IMR-90 (cell line): ENCODE measurements at regions not wholly inside any gene's neighbourhood (a gene's known extent, or its start where the extent isn't known, plus 50 kb on each side); places are given as distances from the start of the nearest gene placed in this dataset.

ENCODE experiments used
- ATAC-seq: fragments of 200-7000 bp; cut with Tn5 transposase; 2 replicates; pipeline ENCODE4 v1.9.1; 2020; ENCODE audit warnings: low read depth, mild to moderate bottlenecking, moderate library complexity
- BruUV-seq: library from RNA; stranded (reverse); fragments of 400-500 nt; replicated peaks from 2 replicates; lab custom pipeline; 2021; lab: Mats Ljungman, UMichigan
- CTCF ChIA-PET: fragments of 300-600 bp; formaldehyde crosslinking; extraction: SDS; loops from one replicate; lab custom pipeline; 2021; ENCODE audit warnings: antibody characterized with exemption; lab: Yijun Ruan, JAX
- POLR2A ChIA-PET: fragments of 300-600 bp; sonication (Branson Sonifier 250); formaldehyde crosslinking; loops from one replicate; lab custom pipeline; 2022; ENCODE audit warnings: antibody characterized with exemption; ENCODE audit not compliant: unreplicated experiment; lab: Charles Lee
- DNase-seq: peaks from one replicate; pipeline ENCODE4 v3.0.0; 2013
- H2AFZ ChIP-seq: replicated peaks from 2 replicates; pipeline ENCODE3; 2013; ENCODE audit warnings: low read length, mild to moderate bottlenecking; ENCODE audit not compliant: poor library complexity
- H2AK5ac ChIP-seq: 2 replicates; pipeline ENCODE4 v1.6.1; 2013; ENCODE audit warnings: low read depth, low read length, inconsistent platforms
- H2AK9ac ChIP-seq: replicated peaks from 2 replicates; pipeline ENCODE3; 2013; ENCODE audit warnings: mild to moderate bottlenecking, low read depth, low read length, moderate library complexity; ENCODE audit not compliant: poor library complexity
- H2BK120ac ChIP-seq: 2 replicates; pipeline ENCODE4 v1.6.1; 2013; ENCODE audit warnings: low read depth, low read length, inconsistent platforms
- H2BK15ac ChIP-seq: 3 replicates; pipeline ENCODE4 v1.6.1; 2013; ENCODE audit warnings: low read depth, low read length, inconsistent platforms
- H2BK20ac ChIP-seq: 2 replicates; pipeline ENCODE4 v1.6.1; 2013; ENCODE audit warnings: low read depth, mild to moderate bottlenecking, inconsistent platforms, low read length, moderate library complexity
- H2BK5ac ChIP-seq: 2 replicates; pipeline ENCODE4 v1.6.1; 2013; ENCODE audit warnings: mild to moderate bottlenecking, low read depth, low read length, inconsistent platforms; ENCODE audit not compliant: poor library complexity, severe bottlenecking
- H3K14ac ChIP-seq: replicated peaks from 2 replicates; pipeline ENCODE4 v1.6.1; 2013; ENCODE audit warnings: low read depth, low read length, inconsistent platforms
- H3K18ac ChIP-seq: 2 replicates; pipeline ENCODE4 v1.6.1; 2013; ENCODE audit warnings: low read depth, low read length, control low read depth
- H3K23ac ChIP-seq: 2 replicates; pipeline ENCODE4 v1.6.1; 2013; ENCODE audit warnings: low read depth, low read length, inconsistent platforms
- H3K27ac ChIP-seq: 2 replicates; pipeline ENCODE4 v1.5.1; 2013; ENCODE audit warnings: mild to moderate bottlenecking, control low read depth, low read length; ENCODE audit not compliant: insufficient read depth
- H3K27me3 ChIP-seq: 2 replicates; pipeline ENCODE4 v1.6.1; 2013; ENCODE audit warnings: low read length; ENCODE audit not compliant: control insufficient read depth, insufficient read depth
- H3K36me3 ChIP-seq: 2 replicates; pipeline ENCODE4 v1.6.1; 2013; ENCODE audit warnings: low read length, mixed read lengths; ENCODE audit not compliant: control insufficient read depth, insufficient read depth
- H3K4ac ChIP-seq: 2 replicates; pipeline ENCODE4 v1.6.1; 2013; ENCODE audit warnings: low read depth, low read length, inconsistent platforms
- H3K4me1 ChIP-seq: 2 replicates; pipeline ENCODE4 v1.6.1; 2013; ENCODE audit warnings: low read length, mixed read lengths; ENCODE audit not compliant: control insufficient read depth, insufficient read depth
- H3K4me2 ChIP-seq: 2 replicates; pipeline ENCODE4 v1.6.1; 2013; ENCODE audit warnings: low read depth, mild to moderate bottlenecking, control low read depth, low read length, moderate library complexity
- H3K4me3 ChIP-seq: 2 replicates; pipeline ENCODE4 v1.5.1; 2013; ENCODE audit warnings: low read depth, mild to moderate bottlenecking, control low read depth, low read length, moderate library complexity; ENCODE audit not compliant: insufficient read depth
- H3K56ac ChIP-seq: 2 replicates; pipeline ENCODE4 v1.6.1; 2013; ENCODE audit warnings: low read length, inconsistent platforms; ENCODE audit not compliant: insufficient read depth; ENCODE audit errors: extremely low read depth
- H3K79me1 ChIP-seq, 2 experiments: 2 replicates each; pipeline ENCODE4 v1.6.1; 2013; ENCODE audit warnings: low read length in 2 of 2, inconsistent platforms in 1 of 2, low read depth in 1 of 2
- H3K9ac ChIP-seq: 2 replicates; pipeline ENCODE4 v1.6.1; 2013; ENCODE audit warnings: low read depth, low read length, control low read depth
- H3K9me1 ChIP-seq: 2 replicates; pipeline ENCODE4 v1.6.1; 2013; ENCODE audit warnings: low read length, inconsistent platforms; ENCODE audit not compliant: insufficient read depth
- H3K9me3 ChIP-seq: 2 replicates; pipeline ENCODE4 v1.6.1; 2013; ENCODE audit warnings: low read length; ENCODE audit not compliant: control insufficient read depth, insufficient read depth
- H4K20me1 ChIP-seq: 2 replicates; pipeline ENCODE4 v1.6.1; 2013; ENCODE audit warnings: low read length, inconsistent platforms; ENCODE audit not compliant: insufficient read depth
- H4K5ac ChIP-seq: 2 replicates; pipeline ENCODE4 v1.6.1; 2013; ENCODE audit warnings: mild to moderate bottlenecking, low read depth, low read length, control low read depth
- H4K8ac ChIP-seq, 2 experiments: 2 replicates each; pipeline ENCODE4 v1.6.1; 2013; ENCODE audit warnings: low read depth in 2 of 2, low read length in 2 of 2, control low read depth in 1 of 2, inconsistent platforms in 1 of 2
- H4K91ac ChIP-seq: 2 replicates; pipeline ENCODE4 v1.6.1; 2013; ENCODE audit warnings: low read depth, low read length, inconsistent platforms; ENCODE audit not compliant: insufficient read depth
- CEBPB ChIP-seq: IDR thresholded peaks from 2 replicates; pipeline ENCODE4 v1.6.1; 2012; ENCODE audit warnings: low read depth, low read length, improper control_type of control experiment
- CTCF ChIP-seq: conservative IDR thresholded peaks from 2 replicates; pipeline ENCODE4 v1.5.1; 2012; ENCODE audit warnings: mild to moderate bottlenecking, low read depth, low read length, improper control_type of control experiment
- ELK1 ChIP-seq: fragments of 150-350 bp; IDR thresholded peaks from 2 replicates; pipeline ENCODE4 v1.6.1; 2016; ENCODE audit warnings: low read depth, mild to moderate bottlenecking, low read length, moderate library complexity, borderline replicate concordance
- FOS ChIP-seq: fragments of 150-350 bp; IDR thresholded peaks from 2 replicates; pipeline ENCODE4 v1.6.1; 2016; ENCODE audit warnings: low read depth, low read length
- MXI1 ChIP-seq: IDR thresholded peaks from 2 replicates; pipeline ENCODE4 v1.6.1; 2012; ENCODE audit warnings: low read depth, mild to moderate bottlenecking, low read length, moderate library complexity, borderline replicate concordance
- POLR2A ChIP-seq: IDR thresholded peaks from 2 replicates; pipeline ENCODE4 v1.6.1; 2012; ENCODE audit warnings: mild to moderate bottlenecking, low read depth, low read length
- RFX5 ChIP-seq: IDR thresholded peaks from 2 replicates; pipeline ENCODE4 v1.8.0; 2012; ENCODE audit warnings: low read depth, mild to moderate bottlenecking, low read length, moderate library complexity
- WGBS, 2 experiments: methylation state at CpG; one replicate each; pipeline versions ENCODE4 v1.1.5 to v1.1.7; 2013; ENCODE audit warnings: missing lambda C conversion rate in 2 of 2; ENCODE audit not compliant: insufficient read length in 1 of 2; ENCODE audit errors: extremely low coverage in 2 of 2; 5-methylcytosine and 5-hydroxymethylcytosine counted together
- dilution Hi-C: fragments of 300-500 bp; cut with HindIII; formaldehyde crosslinking; loops from one replicate; pipeline ENCODE4 v1.14.3; 2018; ENCODE audit warnings: low sequenced_read_pairs; ENCODE audit not compliant: unreplicated experiment
- in situ Hi-C: fragments of 300-500 bp; cut with MboI; formaldehyde crosslinking; loops from 3 replicates; pipeline ENCODE4 v1.14.3; 2019; ENCODE audit warnings: low sequenced_read_pairs, inconsistent platforms, mixed read lengths
- intact Hi-C: fragments of 100-400 bp; cut with micrococcal nuclease; formaldehyde crosslinking; loops from 2 replicates; pipeline ENCODE4 v1.10.0; 2022

GRCh38 chr3:188941103-188941502, 230.7 kb upstream of the TPRG1 start:
- Histone ChIP-seq H3K36me3 (no peaks in the 10 kb centered on the region), H4K5ac (no peak overlapping the region), H3K79me1 (no peaks in the 10 kb centered on the region), H3K4ac (no peak overlapping the region), H3K9me1 (no peaks in the 10 kb centered on the region), H3K9me3 (no peaks in the 10 kb centered on the region), H2BK120ac (no peak overlapping the region), H2BK20ac (no peak overlapping the region), H2AFZ (no peak overlapping the region), H3K27me3 (no peaks in the 10 kb centered on the region), H3K23ac (no peak overlapping the region), H3K18ac (no peak overlapping the region), H3K27ac (no peak overlapping the region), H3K4me1 (0 out of 2 replicates have a peak, but pooled peaks cover 2% of the 10 kb centered on the region), H2AK9ac (no peak overlapping the region), H3K4me2 (no peak overlapping the region), H3K9ac (no peak overlapping the region), H3K56ac (no peak overlapping the region), H4K8ac (no peak overlapping the region), H2AK5ac (no peak overlapping the region), H4K91ac (no peak overlapping the region), H2BK5ac (no peak overlapping the region), H4K20me1 (no peaks in the 10 kb centered on the region), H3K14ac (no peak overlapping the region), H3K4me3 (no peak overlapping the region), H2BK15ac (no peak overlapping the region)
- ATAC-seq (no peak), DNase-seq (no peak)
- TF ChIP-seq FOS (no peak), MXI1 (no peak), ELK1 (no peak), CEBPB (no peak), RFX5 (no peak), CTCF (no peak), POLR2A (no peak)
- dilution Hi-C loops: no loop called here
- intact Hi-C loops: no loop called here
- POLR2A ChIA-PET: no interaction called here
- BruUV-seq: no TSS peak
- 100% methylated on average over 1 of the region's 3 CpGs; no CpG with 5 or more reads in 1 of the 2 experiments for WGBS, 2 experiments
- CTCF ChIA-PET: interaction anchor here (0.9 kb wide), 1 partner anchor 12 kb away, joined by 3 read pairs; no protein-coding TSS in a partner anchor
- in situ Hi-C loops: no loop called here
